Keratinocyte (primary cell): ENCODE measurements at regions not wholly inside any gene's neighbourhood (a gene's known extent, or its start where the extent isn't known, plus 50 kb on each side); places are given as distances from the start of the nearest gene placed in this dataset.

Source experiments
- DNase-seq: peaks from one replicate; pipeline ENCODE4 v3.0.0-alpha.2; 2011; ENCODE audit warnings: low read depth, missing footprints, low spot score
- FAIRE-seq: peaks from 2 replicates; lab custom pipeline; 2011; peaks lifted over from hg19 to GRCh38; lab: Jason Lieb, UNC
- H2AFZ ChIP-seq: 2 replicates; pipeline ENCODE4 v1.6.0; 2012; ENCODE audit warnings: low read length, control low read depth, inconsistent platforms; ENCODE audit not compliant: control insufficient read depth
- H3K27ac ChIP-seq: 2 replicates; pipeline ENCODE4 v1.5.1; 2011; ENCODE audit warnings: low read length; ENCODE audit not compliant: control insufficient read depth, insufficient read depth
- H3K27me3 ChIP-seq: 3 replicates; pipeline ENCODE4 v1.6.0; 2011; ENCODE audit warnings: low read length; ENCODE audit not compliant: control insufficient read depth, insufficient read depth; ENCODE audit errors: extremely low read depth
- H3K36me3 ChIP-seq, 2 experiments: 2 replicates in 1 of 2; 3 replicates in 1 of 2; pipeline ENCODE4 v1.5.1; 2011; ENCODE audit warnings: low read length in 2 of 2, mild to moderate bottlenecking in 1 of 2; ENCODE audit not compliant: control insufficient read depth in 2 of 2, insufficient read depth in 2 of 2; ENCODE audit errors: extremely low read depth in 1 of 2
- H3K4me1 ChIP-seq: 3 replicates; pipeline ENCODE4 v1.5.1; 2011; ENCODE audit warnings: low read length; ENCODE audit not compliant: control insufficient read depth, insufficient read depth; ENCODE audit errors: extremely low read depth
- H3K4me2 ChIP-seq: 3 replicates; pipeline ENCODE4 v1.6.0; 2011; ENCODE audit warnings: low read depth, low read length; ENCODE audit not compliant: control insufficient read depth, insufficient read depth; ENCODE audit errors: extremely low read depth
- H3K4me3 ChIP-seq, 3 experiments: fragments of 200-600 bp in 1 of 3; sonication (generic) in 1 of 3; 2 replicates in 2 of 3; 3 replicates in 1 of 3; pipeline ENCODE4 v1.5.1; 2011 to 2016; ENCODE audit warnings: low read length in 3 of 3, mild to moderate bottlenecking in 3 of 3, control low read depth in 2 of 3, inconsistent platforms in 1 of 3, low read depth in 1 of 3, mixed read lengths in 1 of 3, mixed run types in 1 of 3, moderate library complexity in 1 of 3; ENCODE audit not compliant: control insufficient read depth in 2 of 3, insufficient read depth in 2 of 3; ENCODE audit errors: extremely low read depth in 1 of 3
- H3K79me2 ChIP-seq: 2 replicates; pipeline ENCODE4 v1.6.0; 2012; ENCODE audit warnings: low read length; ENCODE audit not compliant: control insufficient read depth, insufficient read depth
- H3K9ac ChIP-seq: 3 replicates; pipeline ENCODE4 v1.6.0; 2011; ENCODE audit warnings: low read length; ENCODE audit not compliant: control insufficient read depth, insufficient read depth; ENCODE audit errors: extremely low read depth
- H3K9me1 ChIP-seq: 3 replicates; pipeline ENCODE4 v1.6.0; 2011; ENCODE audit warnings: low read length; ENCODE audit not compliant: control insufficient read depth, insufficient read depth; ENCODE audit errors: extremely low read depth
- H3K9me3 ChIP-seq: 2 replicates; pipeline ENCODE4 v1.5.1; 2012; ENCODE audit warnings: low read depth, low read length; ENCODE audit not compliant: control insufficient read depth
- H4K20me1 ChIP-seq: 3 replicates; pipeline ENCODE4 v1.6.0; 2011; ENCODE audit warnings: low read length; ENCODE audit not compliant: control insufficient read depth, insufficient read depth; ENCODE audit errors: extremely low read depth
- EZH2 ChIP-seq: IDR thresholded peaks from one replicate; pipeline ENCODE4 v1.6.1; 2012; ENCODE audit warnings: inconsistent platforms, mild to moderate bottlenecking, low read length, moderate library complexity
- dilution Hi-C: fragments of 300-500 bp; cut with MboI; formaldehyde crosslinking; loops from one replicate; pipeline ENCODE4 v1.7.0; 2020; ENCODE audit warnings: low sequenced_read_pairs; ENCODE audit not compliant: extremely low pct_ligation_motif_present
- TF ChIP-seq, protein P1 (sequence below), 3 experiments: IDR thresholded peaks in 1 of 3; conservative IDR thresholded peaks in 1 of 3; optimal IDR thresholded peaks in 1 of 3; 2 replicates in 2 of 3; 3 replicates in 1 of 3; pipeline versions ENCODE3 to v1.5.1; 2011; ENCODE audit warnings: low read length in 3 of 3, mild to moderate bottlenecking in 3 of 3, moderate library complexity in 2 of 3, control low read depth in 1 of 3, inconsistent platforms in 1 of 3; ENCODE audit not compliant: insufficient read depth in 2 of 3; ENCODE audit errors: extremely low read depth in 1 of 3

DNA sequence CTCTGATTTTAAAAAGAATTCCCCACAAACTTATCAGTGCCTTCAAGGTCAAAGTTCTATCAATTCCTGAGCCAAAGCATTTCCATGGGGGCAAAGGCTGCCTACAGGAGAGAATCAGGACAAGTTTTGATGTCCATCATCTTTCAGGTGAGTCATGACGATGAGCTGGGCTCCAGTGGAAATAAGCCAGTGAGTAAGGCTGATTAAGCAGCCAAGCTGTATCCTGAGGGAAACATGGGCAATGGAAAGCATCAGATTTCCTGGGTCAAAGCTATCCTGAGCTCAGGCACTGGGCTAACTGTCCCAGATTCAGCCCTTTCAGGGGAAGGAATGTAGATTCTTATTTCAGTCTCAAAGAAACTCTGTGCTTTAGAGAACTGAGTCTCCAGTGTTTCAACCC is 377.4 kb downstream of the CD109 start:
- no peaks in the 10 kb centered on the region for H3K9me3 ChIP-seq
- peak; percentile 97 for FAIRE-seq
- no peak overlapping the region for H2AFZ ChIP-seq
- H3K36me3 ChIP-seq: no peaks in the 10 kb centered on the region
- H3K9me1 ChIP-seq: no peaks in the 10 kb centered on the region
- no peak for DNase-seq
- H3K27ac ChIP-seq: no peak overlapping the region
- peaks cover 22% of the 10 kb centered on the region for H3K4me1 ChIP-seq
- no peaks in the 10 kb centered on the region for H3K79me2 ChIP-seq
- H3K4me3 ChIP-seq: no peak overlapping the region
- no peak for TF ChIP-seq EZH2
- TF ChIP-seq, protein P1, sequence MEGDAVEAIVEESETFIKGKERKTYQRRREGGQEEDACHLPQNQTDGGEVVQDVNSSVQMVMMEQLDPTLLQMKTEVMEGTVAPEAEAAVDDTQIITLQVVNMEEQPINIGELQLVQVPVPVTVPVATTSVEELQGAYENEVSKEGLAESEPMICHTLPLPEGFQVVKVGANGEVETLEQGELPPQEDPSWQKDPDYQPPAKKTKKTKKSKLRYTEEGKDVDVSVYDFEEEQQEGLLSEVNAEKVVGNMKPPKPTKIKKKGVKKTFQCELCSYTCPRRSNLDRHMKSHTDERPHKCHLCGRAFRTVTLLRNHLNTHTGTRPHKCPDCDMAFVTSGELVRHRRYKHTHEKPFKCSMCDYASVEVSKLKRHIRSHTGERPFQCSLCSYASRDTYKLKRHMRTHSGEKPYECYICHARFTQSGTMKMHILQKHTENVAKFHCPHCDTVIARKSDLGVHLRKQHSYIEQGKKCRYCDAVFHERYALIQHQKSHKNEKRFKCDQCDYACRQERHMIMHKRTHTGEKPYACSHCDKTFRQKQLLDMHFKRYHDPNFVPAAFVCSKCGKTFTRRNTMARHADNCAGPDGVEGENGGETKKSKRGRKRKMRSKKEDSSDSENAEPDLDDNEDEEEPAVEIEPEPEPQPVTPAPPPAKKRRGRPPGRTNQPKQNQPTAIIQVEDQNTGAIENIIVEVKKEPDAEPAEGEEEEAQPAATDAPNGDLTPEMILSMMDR (optimal IDR thresholded peaks at IDR 0.05 in 1 of 3, IDR thresholded peaks at IDR 0.05 in 1 of 3, conservative IDR thresholded peaks at IDR 0.05 in 1 of 3; ENCODE audit: extremely low read depth in 1 of 3, insufficient read depth in 2 of 3, low read length in 3 of 3): no peak
- peak overlapping the region; percentile 33 for H3K4me2 ChIP-seq
- no peak overlapping the region for H3K9ac ChIP-seq
- dilution Hi-C loops: no loop called here
- no peaks in the 10 kb centered on the region for H3K27me3 ChIP-seq
- H4K20me1 ChIP-seq: no peaks in the 10 kb centered on the region

DNA sequence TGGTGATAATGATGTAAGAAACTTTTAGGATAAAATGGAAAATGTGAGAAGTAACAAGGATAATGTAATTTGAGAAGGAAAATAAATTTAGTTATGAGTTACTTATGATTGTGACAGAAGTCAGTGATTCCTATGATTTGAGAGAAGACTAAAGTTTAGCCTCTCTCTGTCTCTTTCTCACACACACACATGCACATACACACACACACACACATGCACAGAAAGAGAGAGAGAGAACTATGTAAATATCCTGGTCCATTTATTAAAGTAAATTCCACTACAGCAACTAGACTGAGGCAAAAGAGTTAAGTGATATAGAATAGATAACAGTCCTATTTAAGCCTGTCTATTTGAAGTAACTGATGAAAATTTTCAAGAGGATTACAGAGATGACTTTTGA is 375.2 kb downstream of the CD109 start:
- H3K4me1 ChIP-seq: peaks cover 27% of the 10 kb centered on the region

More for the DNA sequence above, 375.2 kb downstream of the CD109 start:
- Histone ChIP-seq H3K9me3 (no peaks in the 10 kb centered on the region), H3K27me3 (no peaks in the 10 kb centered on the region), H3K27ac (no peak overlapping the region), H3K9me1 (no peaks in the 10 kb centered on the region), H3K9ac (no peak overlapping the region), H4K20me1 (no peaks in the 10 kb centered on the region), H2AFZ (no peak overlapping the region), H3K36me3 (no peaks in the 10 kb centered on the region), H3K4me3 (no peak overlapping the region), H3K79me2 (no peaks in the 10 kb centered on the region), H3K4me2 (no peak overlapping the region)
- dilution Hi-C loops: no loop called here
- TF ChIP-seq EZH2: no peak
- TF ChIP-seq, protein P1 (optimal IDR thresholded peaks at IDR 0.05 in 1 of 3, IDR thresholded peaks at IDR 0.05 in 1 of 3, conservative IDR thresholded peaks at IDR 0.05 in 1 of 3; ENCODE audit: extremely low read depth in 1 of 3, insufficient read depth in 2 of 3, low read length in 3 of 3): no peak
- FAIRE-seq (no peak), DNase-seq (no peak)
